ENCODE measurements at regions not wholly inside any gene's neighbourhood (a gene's known extent, or its start where the extent isn't known, plus 50 kb on each side); places are given as distances from the start of the nearest gene placed in this dataset.

- TF ChIP-seq, protein P1, sequence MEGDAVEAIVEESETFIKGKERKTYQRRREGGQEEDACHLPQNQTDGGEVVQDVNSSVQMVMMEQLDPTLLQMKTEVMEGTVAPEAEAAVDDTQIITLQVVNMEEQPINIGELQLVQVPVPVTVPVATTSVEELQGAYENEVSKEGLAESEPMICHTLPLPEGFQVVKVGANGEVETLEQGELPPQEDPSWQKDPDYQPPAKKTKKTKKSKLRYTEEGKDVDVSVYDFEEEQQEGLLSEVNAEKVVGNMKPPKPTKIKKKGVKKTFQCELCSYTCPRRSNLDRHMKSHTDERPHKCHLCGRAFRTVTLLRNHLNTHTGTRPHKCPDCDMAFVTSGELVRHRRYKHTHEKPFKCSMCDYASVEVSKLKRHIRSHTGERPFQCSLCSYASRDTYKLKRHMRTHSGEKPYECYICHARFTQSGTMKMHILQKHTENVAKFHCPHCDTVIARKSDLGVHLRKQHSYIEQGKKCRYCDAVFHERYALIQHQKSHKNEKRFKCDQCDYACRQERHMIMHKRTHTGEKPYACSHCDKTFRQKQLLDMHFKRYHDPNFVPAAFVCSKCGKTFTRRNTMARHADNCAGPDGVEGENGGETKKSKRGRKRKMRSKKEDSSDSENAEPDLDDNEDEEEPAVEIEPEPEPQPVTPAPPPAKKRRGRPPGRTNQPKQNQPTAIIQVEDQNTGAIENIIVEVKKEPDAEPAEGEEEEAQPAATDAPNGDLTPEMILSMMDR (IDR thresholded peaks at IDR 0.05): no peak
- TF ChIP-seq POLR2AphosphoS5 (IDR thresholded peaks at IDR 0.05) (no peak), POLR2A (IDR thresholded peaks at IDR 0.05) (no peak)
Observed at GRCh38 chr6:94813806-94814205, 763.5 kb upstream of the MANEA start.
